Liver (tissue), 8 donors: ENCODE measurements at regions not wholly inside any gene's neighbourhood (a gene's known extent, or its start where the extent isn't known, plus 50 kb on each side); places are given as distances from the start of the nearest gene placed in this dataset.

Experiments used
- DNase-seq: peaks from one replicate; pipeline ENCODE4 v3.0.0-alpha.2; 2017; ENCODE audit warnings: low spot score
- H3K27ac ChIP-seq, 2 donors: one replicate each; pipeline ENCODE4 v1.7.0; 2013; ENCODE audit warnings: inconsistent platforms in 2 of 2, low read length in 2 of 2, control low read depth in 1 of 2, low read depth in 1 of 2, mild to moderate bottlenecking in 1 of 2
- H3K27me3 ChIP-seq, 4 donors: one replicate each; pipeline versions ENCODE4 v1.6.1 to v1.7.0; 2013; ENCODE audit warnings: low read length in 3 of 4, inconsistent platforms in 1 of 4, mild to moderate bottlenecking in 1 of 4, moderate library complexity in 1 of 4; ENCODE audit not compliant: control insufficient read depth in 4 of 4, insufficient read depth in 4 of 4
- H3K36me3 ChIP-seq, 4 donors: one replicate each; pipeline versions ENCODE4 v1.6.1 to v1.7.0; 2013; ENCODE audit warnings: low read length in 3 of 4, mild to moderate bottlenecking in 3 of 4, low read depth in 1 of 4, moderate library complexity in 1 of 4; ENCODE audit not compliant: control insufficient read depth in 4 of 4, insufficient read depth in 3 of 4
- H3K4me1 ChIP-seq, 4 donors: one replicate each; pipeline versions ENCODE4 v1.6.1 to v1.7.0; 2013; ENCODE audit warnings: low read length in 3 of 4, mild to moderate bottlenecking in 3 of 4, moderate library complexity in 1 of 4; ENCODE audit not compliant: control insufficient read depth in 4 of 4, insufficient read depth in 4 of 4
- H3K4me3 ChIP-seq, 3 donors: one replicate each; pipeline versions ENCODE4 v1.6.1 to v1.7.0; 2013; ENCODE audit warnings: low read length in 3 of 3, control low read depth in 1 of 3, low read depth in 1 of 3, mild to moderate bottlenecking in 1 of 3
- H3K9ac ChIP-seq, 2 donors: one replicate each; pipeline ENCODE4 v1.7.0; 2013; ENCODE audit warnings: low read length in 2 of 2, mild to moderate bottlenecking in 2 of 2, moderate library complexity in 2 of 2, control low read depth in 1 of 2, low read depth in 1 of 2
- H3K9me3 ChIP-seq, 4 donors: one replicate each; pipeline versions ENCODE4 v1.6.1 to v1.7.0; 2013; ENCODE audit warnings: low read length in 3 of 4; ENCODE audit not compliant: control insufficient read depth in 4 of 4
- EGR1 ChIP-seq, 2 donors: IDR thresholded peaks; 2 replicates each; pipeline ENCODE4 v1.6.1; 2016 to 2018; ENCODE audit warnings: antibody characterized with exemption in 2 of 2, low read depth in 2 of 2
- FOXA2 ChIP-seq: IDR thresholded peaks from 2 replicates; pipeline ENCODE4 v1.6.1; 2016; ENCODE audit warnings: antibody characterized with exemption
- GABPA ChIP-seq, 2 donors: IDR thresholded peaks in 1 of 2; conservative IDR thresholded peaks in 1 of 2; 2 replicates each; pipeline ENCODE4 v1.6.1; 2016; ENCODE audit warnings: antibody characterized with exemption in 2 of 2, mild to moderate bottlenecking in 1 of 2, moderate library complexity in 1 of 2
- HNF4A ChIP-seq, 2 donors: conservative IDR thresholded peaks; 2 replicates each; pipeline ENCODE4 v1.6.1; 2016; ENCODE audit warnings: antibody characterized with exemption in 2 of 2, mild to moderate bottlenecking in 2 of 2
- JUND ChIP-seq, 2 donors: IDR thresholded peaks; 2 replicates each; pipeline ENCODE4 v1.6.1; 2016; ENCODE audit warnings: antibody characterized with exemption in 2 of 2
- RAD21 ChIP-seq, 2 donors: IDR thresholded peaks; 2 replicates each; pipeline ENCODE4 v1.6.1; 2016; ENCODE audit warnings: antibody characterized with exemption in 2 of 2, mild to moderate bottlenecking in 2 of 2
- RXRA ChIP-seq, 2 donors: IDR thresholded peaks; 2 replicates each; pipeline ENCODE4 v1.6.1; 2017 to 2018; ENCODE audit warnings: antibody characterized with exemption in 2 of 2, mild to moderate bottlenecking in 1 of 2
- ZBTB33 ChIP-seq: IDR thresholded peaks from 2 replicates; pipeline ENCODE4 v1.6.1; 2016; ENCODE audit warnings: antibody characterized with exemption
- WGBS: extraction: QIAGEN DNeasy Blood & Tissue Kit; methylation state at CpG from one replicate; pipeline ENCODE4 v1.1.7; 2013; 5-methylcytosine and 5-hydroxymethylcytosine counted together
- TF ChIP-seq, protein P1 (sequence below): fragments of 150-350 bp; IDR thresholded peaks from 2 replicates; pipeline ENCODE4 v1.5.1; 2017; ENCODE audit warnings: improper control_type of control experiment, low read depth, low read length; ENCODE audit not compliant: missing input control
- donor health status: healthy.
- donor health status: healthy.
- donor health status: healthy.
- donor health status: healthy.
- donor health status: healthy.

DNA sequence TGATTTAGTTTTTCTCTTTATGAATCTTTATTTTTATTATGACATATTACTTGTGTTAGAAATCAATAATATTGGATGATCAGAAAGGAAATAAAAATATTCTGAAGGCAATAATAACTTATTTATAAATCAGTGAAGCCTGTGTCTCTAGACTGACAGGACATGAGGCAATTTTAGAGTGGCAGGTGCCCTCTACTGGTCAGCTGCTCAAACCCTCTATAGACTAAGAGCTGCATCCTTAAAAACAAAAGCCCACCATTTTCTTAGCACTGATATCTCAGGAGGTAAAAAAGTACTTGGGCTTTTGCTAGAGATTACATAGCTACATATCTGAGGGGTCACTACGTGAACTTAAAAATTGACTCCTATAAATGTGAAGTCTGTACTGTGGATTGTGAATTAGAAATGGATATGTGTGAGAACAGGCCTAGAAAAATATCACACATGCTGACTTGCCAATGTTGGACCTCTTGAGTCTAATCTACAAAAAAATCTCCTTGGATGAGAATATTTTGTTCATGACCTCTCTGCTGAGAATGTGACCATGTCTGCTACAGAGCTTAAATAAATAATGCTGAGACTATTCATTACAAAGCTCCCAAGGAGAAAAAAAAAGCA is 597.9 kb upstream of the ADAMTS5 start:
- no peak overlapping the region for H3K27ac ChIP-seq
- no peak for DNase-seq
- H3K9ac ChIP-seq: no peak overlapping the region
- H3K27me3 ChIP-seq: peaks cover 0 to 1% (median 0%) of the 10 kb centered on the region in 4 donors
- H3K9me3 ChIP-seq: no peaks in the 10 kb centered on the region
- no peak for TF ChIP-seq HNF4A (conservative IDR thresholded peaks at IDR 0.05)
- TF ChIP-seq ZBTB33: no peak
- TF ChIP-seq, protein P1, sequence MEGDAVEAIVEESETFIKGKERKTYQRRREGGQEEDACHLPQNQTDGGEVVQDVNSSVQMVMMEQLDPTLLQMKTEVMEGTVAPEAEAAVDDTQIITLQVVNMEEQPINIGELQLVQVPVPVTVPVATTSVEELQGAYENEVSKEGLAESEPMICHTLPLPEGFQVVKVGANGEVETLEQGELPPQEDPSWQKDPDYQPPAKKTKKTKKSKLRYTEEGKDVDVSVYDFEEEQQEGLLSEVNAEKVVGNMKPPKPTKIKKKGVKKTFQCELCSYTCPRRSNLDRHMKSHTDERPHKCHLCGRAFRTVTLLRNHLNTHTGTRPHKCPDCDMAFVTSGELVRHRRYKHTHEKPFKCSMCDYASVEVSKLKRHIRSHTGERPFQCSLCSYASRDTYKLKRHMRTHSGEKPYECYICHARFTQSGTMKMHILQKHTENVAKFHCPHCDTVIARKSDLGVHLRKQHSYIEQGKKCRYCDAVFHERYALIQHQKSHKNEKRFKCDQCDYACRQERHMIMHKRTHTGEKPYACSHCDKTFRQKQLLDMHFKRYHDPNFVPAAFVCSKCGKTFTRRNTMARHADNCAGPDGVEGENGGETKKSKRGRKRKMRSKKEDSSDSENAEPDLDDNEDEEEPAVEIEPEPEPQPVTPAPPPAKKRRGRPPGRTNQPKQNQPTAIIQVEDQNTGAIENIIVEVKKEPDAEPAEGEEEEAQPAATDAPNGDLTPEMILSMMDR: peak; percentile 50
- TF ChIP-seq RAD21 (IDR thresholded peaks at IDR 0.05): peak; percentile 78 to 82
- TF ChIP-seq FOXA2: no peak
- TF ChIP-seq GABPA (IDR thresholded peaks at IDR 0.05 in 1 of 2, conservative IDR thresholded peaks at IDR 0.05 in 1 of 2): no peak
- no peak for TF ChIP-seq RXRA (IDR thresholded peaks at IDR 0.05)
- no peak for TF ChIP-seq EGR1 (IDR thresholded peaks at IDR 0.05; ENCODE audit: low read depth in 2 of 2)
- TF ChIP-seq JUND (IDR thresholded peaks at IDR 0.05): no peak
- 50% methylated on average over 1 of the region's 1 CpG for whole genome bisulfite sequencing
- H3K36me3 ChIP-seq: no peaks in the 10 kb centered on the region
- no peak overlapping the region for H3K4me3 ChIP-seq
- H3K4me1 ChIP-seq: no peaks in the 10 kb centered on the region

GRCh38 chr21:27562303-27562702 is 595.4 kb upstream of the ADAMTS5 start:
- Histone ChIP-seq H3K4me3 (no peak overlapping the region), H3K9ac (no peak overlapping the region), H3K4me1 (no peaks in the 10 kb centered on the region), H3K36me3 (no peaks in the 10 kb centered on the region), H3K27me3 (no peaks in the 10 kb centered on the region), H3K27ac (no peak overlapping the region), H3K9me3 (no peaks in the 10 kb centered on the region)
- 85% methylated on average over 6 of the region's 6 CpGs for WGBS
- DNase-seq: no peak
- TF ChIP-seq FOXA2 (no peak), ZBTB33 (no peak)
- TF ChIP-seq, protein P1: no peak
